ENCODE measurements at regions not wholly inside any gene's neighbourhood (a gene's known extent, or its start where the extent isn't known, plus 50 kb on each side); places are given as distances from the start of the nearest gene placed in this dataset.

- TF ChIP-seq CTCF (IDR thresholded peaks at IDR 0.05) (no peak), POLR2A (IDR thresholded peaks at IDR 0.05) (no peak)
Observed at GRCh38 chr9:27770541-27770940, 197.3 kb upstream of the C9orf72 start.

Data from thyroid gland (tissue), 4 donors.